ENCODE measurements at regions not wholly inside any gene's neighbourhood (a gene's known extent, or its start where the extent isn't known, plus 50 kb on each side); places are given as distances from the start of the nearest gene placed in this dataset.
A peak's percentile ranks its signal among the peaks of the same experiment; 100 is the strongest.
"Not testable (repeated sequence)": the region's sequence is repeated elsewhere in the genome, so short reads cannot be mapped to it uniquely, and the experiment has no call there.

DNA sequence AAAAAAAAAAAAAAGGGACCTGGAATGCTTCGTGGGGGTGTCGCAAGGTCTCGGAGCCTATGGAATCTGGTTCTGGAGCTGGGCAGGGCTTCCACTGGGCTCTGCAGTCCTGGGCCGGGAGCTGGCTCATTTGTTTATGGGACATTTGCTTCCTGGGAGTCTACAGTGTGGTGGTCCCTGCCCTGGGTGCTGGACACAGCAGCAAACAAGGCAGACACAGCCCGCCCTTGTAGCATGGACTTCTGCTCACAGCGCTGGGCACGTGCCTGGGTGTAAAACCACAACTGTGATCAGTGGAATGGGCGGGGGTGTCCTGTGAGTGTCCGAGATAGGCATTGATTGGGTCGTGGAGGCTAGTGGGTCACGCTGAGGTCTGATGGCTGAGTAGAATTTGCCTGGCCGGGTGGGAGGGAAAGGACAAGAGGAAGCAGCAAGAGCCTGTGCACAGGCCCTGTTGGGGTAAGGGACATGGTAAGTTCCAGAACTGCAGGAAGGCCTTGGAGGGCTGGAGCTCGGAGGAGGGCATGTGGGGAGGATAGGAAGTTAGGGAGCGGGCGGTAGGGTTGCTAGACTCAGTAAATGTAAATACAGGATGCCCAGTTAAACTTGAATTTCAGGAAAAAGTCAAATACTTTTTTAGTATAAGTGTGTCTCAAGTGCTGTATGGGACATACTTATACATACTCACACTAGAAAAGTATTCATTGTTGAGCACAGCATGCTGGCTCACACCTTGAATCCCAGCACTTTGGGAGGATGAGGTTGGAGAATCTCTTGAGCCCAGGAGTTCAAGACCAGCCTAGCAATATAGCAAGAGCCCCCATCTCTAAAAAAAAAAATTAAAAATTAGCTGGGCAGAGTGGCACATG is 61.3 kb upstream of the PMEPA1 start:
- no peak for DNase-seq (ENCODE audit: low read depth, low spot score)
- H3K27ac ChIP-seq (ENCODE audit: control insufficient read depth, insufficient read depth), result no peak overlapping the region
- RAD21 ChIA-PET (ENCODE audit: unreplicated experiment), result no interaction called here
- intact Hi-C loops (cut with micrococcal nuclease; ENCODE audit: unreplicated experiment), result no loop called here
- TF ChIP-seq CBX5 (IDR thresholded peaks at IDR 0.05; ENCODE audit: low read depth) (no peak), ASH2L (IDR thresholded peaks at IDR 0.05; ENCODE audit: borderline replicate concordance, low read depth) (no peak), BHLHE40 (IDR thresholded peaks at IDR 0.05; ENCODE audit: borderline replicate concordance in 1 of 2, low read depth in 2 of 2, low read length in 1 of 2) (peak; percentile 64 to 83; a peak in 2 of 4 replicates), NFYA (IDR thresholded peaks at IDR 0.05; ENCODE audit: borderline replicate concordance, low read depth, low read length) (no peak)
- TF ChIP-seq, protein P1, sequence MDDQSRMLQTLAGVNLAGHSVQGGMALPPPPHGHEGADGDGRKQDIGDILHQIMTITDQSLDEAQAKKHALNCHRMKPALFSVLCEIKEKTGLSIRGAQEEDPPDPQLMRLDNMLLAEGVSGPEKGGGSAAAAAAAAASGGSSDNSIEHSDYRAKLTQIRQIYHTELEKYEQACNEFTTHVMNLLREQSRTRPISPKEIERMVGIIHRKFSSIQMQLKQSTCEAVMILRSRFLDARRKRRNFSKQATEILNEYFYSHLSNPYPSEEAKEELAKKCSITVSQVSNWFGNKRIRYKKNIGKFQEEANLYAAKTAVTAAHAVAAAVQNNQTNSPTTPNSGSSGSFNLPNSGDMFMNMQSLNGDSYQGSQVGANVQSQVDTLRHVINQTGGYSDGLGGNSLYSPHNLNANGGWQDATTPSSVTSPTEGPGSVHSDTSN (IDR thresholded peaks at IDR 0.05; ENCODE audit: insufficient replicate concordance, low read depth, low read length), result no peak
- TF ChIP-seq, protein P2, sequence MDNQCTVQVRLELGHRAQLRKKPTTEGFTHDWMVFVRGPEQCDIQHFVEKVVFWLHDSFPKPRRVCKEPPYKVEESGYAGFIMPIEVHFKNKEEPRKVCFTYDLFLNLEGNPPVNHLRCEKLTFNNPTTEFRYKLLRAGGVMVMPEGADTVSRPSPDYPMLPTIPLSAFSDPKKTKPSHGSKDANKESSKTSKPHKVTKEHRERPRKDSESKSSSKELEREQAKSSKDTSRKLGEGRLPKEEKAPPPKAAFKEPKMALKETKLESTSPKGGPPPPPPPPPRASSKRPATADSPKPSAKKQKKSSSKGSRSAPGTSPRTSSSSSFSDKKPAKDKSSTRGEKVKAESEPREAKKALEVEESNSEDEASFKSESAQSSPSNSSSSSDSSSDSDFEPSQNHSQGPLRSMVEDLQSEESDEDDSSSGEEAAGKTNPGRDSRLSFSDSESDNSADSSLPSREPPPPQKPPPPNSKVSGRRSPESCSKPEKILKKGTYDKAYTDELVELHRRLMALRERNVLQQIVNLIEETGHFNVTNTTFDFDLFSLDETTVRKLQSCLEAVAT (IDR thresholded peaks at IDR 0.05), result no peak
- in situ Hi-C loops (cut with MboI), result no loop called here
- ATAC-seq, result peak; percentile 28
- FAIRE-seq, result no peak
- H2AFZ ChIP-seq (ENCODE audit: control insufficient read depth, low read depth, low read length), result no peak overlapping the region
- CTCF ChIA-PET, result interaction anchor here (0.6 to 1.7 kb wide), 2 partner anchors 10 to 91 kb away, joined by 3 read pairs; no protein-coding TSS in a partner anchor
- H3K4me2 ChIP-seq (ENCODE audit: control insufficient read depth, insufficient read depth), result no peak overlapping the region
- 35% methylated on average over 14 of the region's 15 CpGs for WGBS (ENCODE audit: insufficient coverage, insufficient replicate concordance, low lambda C conversion rate, missing lambda C conversion rate)
- no peaks in the 10 kb centered on the region for H4K20me1 ChIP-seq (ENCODE audit: control insufficient read depth, insufficient read depth)
- H3K9me3 ChIP-seq (replicated peaks; ENCODE audit: control insufficient read depth, insufficient read depth, low read length), result no peaks in the 10 kb centered on the region
- no peak overlapping the region for H3K9ac ChIP-seq (ENCODE audit: control insufficient read depth, insufficient read depth, low read length)
- H3K79me2 ChIP-seq (ENCODE audit: control insufficient read depth, insufficient read depth, low read length), result no peaks in the 10 kb centered on the region
- POLR2A ChIA-PET, result no interaction called here
- H3K27me3 ChIP-seq (replicated peaks in 1 of 2; ENCODE audit: control insufficient read depth in 2 of 2, insufficient read depth in 2 of 2, low read length in 1 of 2), result no peaks in the 10 kb centered on the region
- no peaks in the 10 kb centered on the region for H3K4me1 ChIP-seq (ENCODE audit: control insufficient read depth, insufficient read depth, low read length)
- no peaks in the 10 kb centered on the region for H3K36me3 ChIP-seq (ENCODE audit: control insufficient read depth in 2 of 2, insufficient read depth in 2 of 2, low read length in 1 of 2)
- no peak overlapping the region for H3K4me3 ChIP-seq
- BruUV-seq (replicated peaks), result no TSS peak
- SMC1A ChIA-PET (ENCODE audit: uncharacterized antibody, unreplicated experiment), result no interaction called here

DNA sequence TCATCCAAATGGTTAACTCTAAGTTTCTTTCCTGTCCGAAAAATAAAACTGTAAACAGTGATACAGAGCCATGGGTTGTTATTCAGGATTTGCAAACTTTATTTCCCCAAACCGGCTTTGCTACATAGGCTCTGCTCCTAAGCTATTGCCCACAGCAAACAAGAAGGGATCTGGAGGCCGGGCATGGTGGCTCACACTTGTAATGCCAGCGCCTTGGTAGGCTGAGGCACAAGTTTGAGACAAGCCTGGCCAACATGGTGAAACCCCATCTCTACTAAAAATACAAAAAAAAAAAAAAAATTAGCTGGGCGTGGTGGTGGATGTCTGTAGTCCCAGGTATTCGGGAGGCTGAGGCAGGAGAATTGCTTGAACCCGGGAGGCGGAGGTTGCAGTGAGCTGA is 60.6 kb upstream of the PMEPA1 start:
- H4K20me1 ChIP-seq (ENCODE audit: control insufficient read depth, insufficient read depth); H3K9ac ChIP-seq (ENCODE audit: control insufficient read depth, insufficient read depth, low read length); FAIRE-seq; H3K9me3 ChIP-seq (replicated peaks; ENCODE audit: control insufficient read depth, insufficient read depth, low read length); intact Hi-C loops (cut with micrococcal nuclease; ENCODE audit: unreplicated experiment); H2AFZ ChIP-seq (ENCODE audit: control insufficient read depth, low read depth, low read length); H3K4me1 ChIP-seq (ENCODE audit: control insufficient read depth, insufficient read depth, low read length); H3K4me3 ChIP-seq; DNase-seq (ENCODE audit: low read depth, low spot score); H3K27me3 ChIP-seq (replicated peaks in 1 of 2; ENCODE audit: control insufficient read depth in 2 of 2, insufficient read depth in 2 of 2, low read length in 1 of 2); H3K27ac ChIP-seq (ENCODE audit: control insufficient read depth, insufficient read depth); H3K4me2 ChIP-seq (ENCODE audit: control insufficient read depth, insufficient read depth); H3K79me2 ChIP-seq (ENCODE audit: control insufficient read depth, insufficient read depth, low read length); in situ Hi-C loops (cut with MboI); ATAC-seq; BruUV-seq (replicated peaks); H3K36me3 ChIP-seq (ENCODE audit: control insufficient read depth in 2 of 2, insufficient read depth in 2 of 2, low read length in 1 of 2): not testable (repeated sequence)
- SMC1A ChIA-PET (ENCODE audit: uncharacterized antibody, unreplicated experiment), result interaction anchor here (1.3 to 1.4 kb wide), 2 partner anchors 15 to 16 kb away, joined by 3 to 4 read pairs; no protein-coding TSS in a partner anchor
- CTCF ChIA-PET, result interaction anchor here (0.6 to 1.7 kb wide), 2 partner anchors 10 to 90 kb away, joined by 3 read pairs; no protein-coding TSS in a partner anchor
- POLR2A ChIA-PET, result interaction anchor here (0.6 kb wide), 1 partner anchor 105 kb away, joined by 3 read pairs; no protein-coding TSS in a partner anchor
- 35% methylated on average over 8 of the region's 8 CpGs for WGBS (ENCODE audit: insufficient coverage, insufficient replicate concordance, low lambda C conversion rate, missing lambda C conversion rate)
- RAD21 ChIA-PET (ENCODE audit: unreplicated experiment), result interaction anchor here (1.6 kb wide), 1 partner anchor 90 kb away, joined by 6 read pairs; no protein-coding TSS in a partner anchor

Data from GM12878 (cell line).